ENCODE measurements at regions not wholly inside any gene's neighbourhood (a gene's known extent, or its start where the extent isn't known, plus 50 kb on each side); places are given as distances from the start of the nearest gene placed in this dataset.
"Not testable (repeated sequence)": the region's sequence is repeated elsewhere in the genome, so short reads cannot be mapped to it uniquely, and the experiment has no call there.

- not testable (repeated sequence) for DNase-seq
Measured at GRCh38 chr10:113501031-113501430, 51.8 kb upstream of the HABP2 start.

Data from stimulated activated CD4-positive, alpha-beta T cell treated with anti-CD3 and anti-CD28 coated beads, Interleukin-2, amount 100 ng/mL, for 24 hours (primary cell).